Central memory CD8-positive, alpha-beta T cell (primary cell): ENCODE measurements at regions not wholly inside any gene's neighbourhood (a gene's known extent, or its start where the extent isn't known, plus 50 kb on each side); places are given as distances from the start of the nearest gene placed in this dataset.
"Not testable (repeated sequence)": the region's sequence is repeated elsewhere in the genome, so short reads cannot be mapped to it uniquely, and the experiment has no call there.

ENCODE experiments used
- ATAC-seq: fragments of 150-1000 bp; cut with Tn5 transposase; replicated peaks from 2 replicates; pipeline ENCODE4 v1.10.0; 2022; ENCODE audit warnings: mild to moderate bottlenecking, moderate FRiP score, moderate number of reproducible peaks; ENCODE audit not compliant: poor library complexity, severe bottlenecking; ENCODE audit errors: extremely low read depth
- DNase-seq, 2 donors: peaks; one replicate each; pipeline ENCODE4 v3.0.0; 2021; ENCODE audit warnings: low spot score in 2 of 2
- H3K27ac Mint-ChIP-seq: one replicate; pipeline ENCODE4 v1.8.0; 2022; ENCODE audit warnings: low read depth, mild to moderate bottlenecking, moderate library complexity, mixed read lengths
- H3K27me3 Mint-ChIP-seq: one replicate; pipeline ENCODE4 v1.8.0; 2022; ENCODE audit warnings: mixed read lengths
- H3K36me3 Mint-ChIP-seq: one replicate; pipeline ENCODE4 v1.8.0; 2022; ENCODE audit warnings: mild to moderate bottlenecking, moderate library complexity, mixed read lengths; ENCODE audit not compliant: insufficient read depth
- H3K4me1 Mint-ChIP-seq: one replicate; pipeline ENCODE4 v1.8.0; 2022; ENCODE audit warnings: mixed read lengths
- H3K4me3 Mint-ChIP-seq: one replicate; pipeline ENCODE4 v1.8.0; 2022; ENCODE audit warnings: mild to moderate bottlenecking, moderate library complexity, mixed read lengths
- H3K9me3 Mint-ChIP-seq: one replicate; pipeline ENCODE4 v1.8.0; 2022; ENCODE audit warnings: mixed read lengths

DNA sequence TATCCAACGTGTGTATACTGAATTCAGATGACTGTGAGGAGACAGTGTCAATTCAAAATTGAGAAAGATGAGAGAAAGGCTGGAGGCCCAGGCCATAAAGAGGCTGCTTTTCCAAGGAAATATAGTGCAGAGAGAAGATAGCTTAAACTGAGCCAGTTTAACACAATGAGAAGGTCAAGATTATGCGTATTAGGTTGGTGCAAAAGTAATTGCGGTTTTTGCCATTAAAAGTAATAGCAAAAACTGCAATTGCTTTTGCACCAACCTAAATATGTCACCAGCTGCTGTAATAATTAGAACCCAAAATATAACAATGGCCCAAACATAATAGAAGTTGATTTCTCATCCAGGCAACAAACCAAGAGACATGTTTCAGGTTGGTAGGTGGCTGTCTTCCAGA lies 148.7 kb upstream of the ATP5MC3 start:
- DNase-seq (no peak), ATAC-seq (no peak)
- no peak overlapping the region for H3K4me3 Mint-ChIP-seq
- no peaks in the 10 kb centered on the region for H3K27me3 Mint-ChIP-seq
- no peak overlapping the region for H3K27ac Mint-ChIP-seq
- H3K36me3 Mint-ChIP-seq = no peaks in the 10 kb centered on the region
- H3K9me3 Mint-ChIP-seq = no peaks in the 10 kb centered on the region
- H3K4me1 Mint-ChIP-seq = no peaks in the 10 kb centered on the region

DNA sequence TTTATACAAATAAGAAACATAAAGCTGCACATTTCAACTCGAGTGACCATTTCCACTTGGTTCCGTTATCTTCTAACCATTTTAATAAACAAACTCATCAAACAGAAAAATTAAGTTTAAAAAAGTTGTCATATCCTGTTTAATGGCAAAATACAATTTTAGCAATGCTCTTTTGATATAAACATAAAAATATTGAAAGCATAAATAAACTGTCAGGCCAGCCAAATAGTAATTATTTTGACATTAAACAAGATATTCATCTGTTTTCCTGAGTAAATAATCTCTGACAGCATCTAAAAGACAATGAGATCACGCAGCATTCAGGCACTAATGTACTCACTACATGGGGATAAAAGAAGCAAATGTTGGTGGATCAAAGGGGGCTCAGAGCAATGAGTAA lies 145.3 kb upstream of the ATP5MC3 start:
- no peak for ATAC-seq
- no peaks in the 10 kb centered on the region for H3K4me1 Mint-ChIP-seq
- no peaks in the 10 kb centered on the region for H3K36me3 Mint-ChIP-seq
- H3K9me3 Mint-ChIP-seq = no peaks in the 10 kb centered on the region
- H3K27ac Mint-ChIP-seq = no peak overlapping the region
- DNase-seq = no peak
- no peak overlapping the region for H3K4me3 Mint-ChIP-seq
- H3K27me3 Mint-ChIP-seq = peaks cover 10% of the 10 kb centered on the region

DNA sequence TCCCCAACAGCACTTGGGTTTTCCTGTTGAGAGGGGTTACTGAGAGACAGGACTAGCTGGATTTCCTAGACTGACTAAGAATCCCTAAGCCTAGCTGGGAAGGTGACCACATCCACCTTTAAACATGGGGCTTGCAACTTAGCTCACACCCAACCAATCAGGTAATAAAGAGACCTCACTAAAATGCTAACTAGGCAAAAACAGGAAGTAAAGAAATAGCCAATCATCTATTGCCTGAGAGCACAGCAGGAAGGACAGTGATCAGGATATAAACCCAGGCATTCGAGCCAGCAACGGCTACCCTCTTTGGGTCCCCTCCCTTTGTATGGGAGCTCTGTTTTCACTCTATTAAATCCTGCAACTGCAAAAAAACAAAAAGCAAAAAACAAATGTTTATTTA lies 144.7 kb upstream of the ATP5MC3 start:
- not testable (repeated sequence) for H3K4me3 Mint-ChIP-seq, H3K27ac Mint-ChIP-seq, H3K4me1 Mint-ChIP-seq, DNase-seq, H3K9me3 Mint-ChIP-seq, ATAC-seq, H3K36me3 Mint-ChIP-seq
- H3K27me3 Mint-ChIP-seq = peaks cover 16% of the 10 kb centered on the region

DNA sequence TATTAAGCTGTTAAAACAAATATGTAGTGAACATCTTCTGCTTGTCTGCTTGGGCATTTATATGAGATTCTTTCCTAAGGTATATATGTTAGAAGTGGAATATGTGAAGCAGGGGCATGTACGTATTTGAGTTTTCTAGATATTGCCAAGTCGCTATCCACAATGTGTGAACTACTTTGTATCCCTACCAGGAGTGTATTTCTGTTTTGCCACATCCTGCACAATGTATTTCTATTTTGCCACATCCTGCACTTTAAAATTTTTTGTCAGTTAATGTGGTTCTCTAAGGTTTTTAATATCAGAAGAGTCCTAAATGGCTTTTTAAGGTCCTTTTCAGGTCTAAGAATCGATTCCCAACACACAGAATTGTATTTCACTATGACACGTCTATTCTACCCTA lies 141.7 kb upstream of the ATP5MC3 start:
- H3K9me3 Mint-ChIP-seq = no peaks in the 10 kb centered on the region
- DNase-seq = no peak
- no peaks in the 10 kb centered on the region for H3K4me1 Mint-ChIP-seq
- no peaks in the 10 kb centered on the region for H3K36me3 Mint-ChIP-seq
- H3K4me3 Mint-ChIP-seq = no peak overlapping the region
- H3K27ac Mint-ChIP-seq = no peak overlapping the region
- H3K27me3 Mint-ChIP-seq = peaks cover 35% of the 10 kb centered on the region
- no peak for ATAC-seq

DNA sequence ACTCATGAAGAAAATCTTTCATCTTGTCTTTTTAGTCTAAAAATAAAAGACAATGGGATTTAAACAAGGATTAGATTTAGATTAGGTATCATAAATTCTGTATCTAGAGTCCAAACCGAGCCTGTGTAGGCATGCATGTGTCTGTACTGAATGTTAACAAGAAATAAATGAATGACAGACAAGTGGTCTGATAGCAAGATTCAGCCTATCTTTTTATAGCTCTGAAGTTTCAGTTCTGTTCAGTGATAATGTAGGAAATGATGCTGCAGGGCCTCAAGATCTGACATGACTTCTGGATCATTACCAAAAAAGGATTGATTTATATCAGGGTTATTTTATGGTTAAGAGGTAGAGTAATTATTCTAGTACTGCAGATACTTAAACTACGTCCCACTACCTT lies 137.0 kb upstream of the ATP5MC3 start:
- H3K9me3 Mint-ChIP-seq = no peaks in the 10 kb centered on the region
- H3K4me1 Mint-ChIP-seq = no peaks in the 10 kb centered on the region
- ATAC-seq (no peak), DNase-seq (no peak)
- peaks cover 55% of the 10 kb centered on the region for H3K27me3 Mint-ChIP-seq
- H3K36me3 Mint-ChIP-seq = no peaks in the 10 kb centered on the region
- H3K4me3 Mint-ChIP-seq = no peak overlapping the region
- H3K27ac Mint-ChIP-seq = no peak overlapping the region

DNA sequence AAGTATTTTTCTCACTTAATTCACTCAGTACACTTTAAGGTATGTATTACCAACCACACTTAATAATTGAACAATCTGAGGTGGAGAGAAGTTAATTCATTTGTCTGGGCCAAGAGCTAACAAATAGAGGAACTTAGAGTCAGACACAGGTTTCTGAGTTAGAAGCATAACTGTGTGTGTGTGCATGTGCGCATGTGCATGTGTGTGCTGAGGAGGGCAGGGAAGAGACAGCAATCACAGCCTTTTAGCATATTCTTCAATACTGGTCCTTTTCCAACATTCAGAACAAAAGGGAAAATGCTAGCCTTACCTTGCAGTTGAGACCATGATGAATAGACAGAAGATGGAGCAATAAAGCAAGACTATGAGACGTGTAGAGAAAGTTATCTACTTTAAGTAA lies 136.2 kb upstream of the ATP5MC3 start:
- ATAC-seq (no peak), DNase-seq (no peak)
- Mint-ChIP-seq H3K36me3 (no peaks in the 10 kb centered on the region), H3K4me3 (no peak overlapping the region), H3K27ac (no peak overlapping the region), H3K27me3 (peaks cover 60% of the 10 kb centered on the region), H3K9me3 (no peaks in the 10 kb centered on the region), H3K4me1 (no peaks in the 10 kb centered on the region)

DNA sequence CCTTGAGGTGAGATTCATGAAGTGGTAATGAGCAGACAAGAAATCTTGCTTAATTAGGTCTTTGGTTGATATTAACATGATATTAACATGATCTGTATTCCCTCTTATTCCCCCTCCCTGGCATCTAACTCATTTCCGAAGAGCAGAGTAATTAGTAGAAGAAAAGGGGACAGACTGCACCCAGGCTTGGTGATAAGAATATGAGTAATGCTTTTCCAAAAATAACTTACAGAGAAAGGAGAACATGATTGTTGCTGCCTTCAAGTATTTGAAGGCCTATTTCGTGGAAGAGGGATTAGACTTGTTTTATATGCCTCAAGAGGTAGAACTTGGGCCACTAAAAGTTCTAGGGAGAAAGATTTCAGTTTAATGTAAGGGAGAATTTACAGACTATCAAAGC lies 130.6 kb upstream of the ATP5MC3 start:
- Mint-ChIP-seq H3K4me1 (peaks cover 4% of the 10 kb centered on the region), H3K27ac (no peak overlapping the region)

DNA sequence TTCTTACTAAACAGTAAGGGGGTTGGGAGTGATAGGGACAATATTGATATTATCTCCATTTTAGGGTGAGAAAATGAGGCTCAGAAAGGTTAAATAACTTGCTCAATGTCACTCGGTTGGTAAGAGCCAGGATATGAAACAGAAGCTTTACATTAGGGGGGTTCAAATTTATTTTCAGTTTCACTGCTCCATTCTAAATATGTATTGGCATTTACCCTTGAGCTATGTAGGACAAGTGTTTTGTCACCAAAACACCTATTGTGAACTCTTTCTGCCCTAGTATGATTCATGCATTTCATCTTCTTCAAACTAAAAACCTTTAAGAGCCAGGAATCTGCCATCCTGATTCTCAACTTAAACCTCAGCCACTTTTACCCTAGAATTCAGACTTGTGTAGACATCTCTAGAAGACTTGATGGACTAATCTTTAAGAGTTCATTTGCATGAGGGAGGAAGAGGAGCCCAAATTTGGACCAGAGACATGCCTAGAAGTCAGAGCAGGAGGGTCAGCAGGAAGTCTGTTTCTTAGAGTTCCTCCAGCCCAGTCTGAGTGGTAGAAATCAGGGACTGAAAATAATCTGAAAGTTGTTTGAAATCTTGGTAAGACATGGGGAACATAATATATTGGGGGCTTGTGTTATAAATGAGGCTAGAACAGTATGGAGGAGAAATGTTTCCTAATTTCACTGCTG lies 129.4 kb upstream of the ATP5MC3 start:
- Mint-ChIP-seq H3K27me3 (peaks cover 74% of the 10 kb centered on the region), H3K4me1 (peaks cover 4% of the 10 kb centered on the region), H3K4me3 (no peak overlapping the region), H3K27ac (no peak overlapping the region), H3K36me3 (no peaks in the 10 kb centered on the region), H3K9me3 (no peaks in the 10 kb centered on the region)
- DNase-seq (no peak), ATAC-seq (no peak)

More for the DNA sequence above, 130.6 kb upstream of the ATP5MC3 start:
- DNase-seq (no peak), ATAC-seq (no peak)
- Mint-ChIP-seq H3K9me3 (no peaks in the 10 kb centered on the region), H3K4me3 (no peak overlapping the region), H3K36me3 (no peaks in the 10 kb centered on the region), H3K27me3 (peaks cover 75% of the 10 kb centered on the region)

DNA sequence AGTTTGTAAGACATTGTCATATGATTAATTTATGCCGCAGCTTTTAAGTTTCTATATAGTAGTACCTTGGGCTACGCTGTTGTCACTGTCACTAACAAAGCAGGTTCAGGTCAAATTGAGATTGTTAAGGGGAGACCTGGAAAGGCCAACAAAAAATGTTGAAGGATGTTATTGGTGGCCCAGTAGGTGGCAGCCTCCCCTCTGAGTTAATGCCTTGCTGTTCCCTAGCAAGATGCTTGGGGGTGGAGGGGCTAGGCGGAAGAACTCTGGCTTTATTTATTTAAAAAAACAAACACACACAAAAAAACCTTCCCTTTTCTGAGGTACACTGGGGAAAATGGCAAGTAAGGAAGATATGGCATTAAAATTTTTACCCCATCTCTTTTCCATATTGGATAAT lies 128.3 kb upstream of the ATP5MC3 start:
- H3K27me3 Mint-ChIP-seq = peaks cover 73% of the 10 kb centered on the region
- H3K36me3 Mint-ChIP-seq = no peaks in the 10 kb centered on the region
- DNase-seq (no peak), ATAC-seq (no peak)
- H3K4me1 Mint-ChIP-seq = peaks cover 4% of the 10 kb centered on the region
- no peak overlapping the region for H3K27ac Mint-ChIP-seq
- no peak overlapping the region for H3K4me3 Mint-ChIP-seq
- H3K9me3 Mint-ChIP-seq = no peaks in the 10 kb centered on the region

DNA sequence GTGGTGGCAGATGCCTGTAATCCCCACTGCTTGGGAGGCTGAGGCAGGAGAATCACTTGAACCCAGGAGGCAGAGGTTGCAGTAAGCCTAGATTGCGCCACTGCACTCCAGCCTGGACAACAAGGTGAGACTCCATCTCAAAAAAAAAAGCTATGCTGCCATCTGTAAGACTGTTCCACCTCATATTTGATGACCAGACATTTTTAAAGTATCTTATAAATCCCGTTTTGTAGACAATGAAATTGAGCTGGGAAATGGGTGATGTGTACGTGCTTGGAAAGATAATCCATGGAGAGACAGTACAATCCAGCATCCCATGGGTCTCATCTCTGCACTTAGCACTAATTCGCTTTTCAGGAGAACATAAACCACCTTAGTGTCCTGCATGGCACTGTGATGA lies 126.5 kb upstream of the ATP5MC3 start:
- no peaks in the 10 kb centered on the region for H3K36me3 Mint-ChIP-seq
- peaks cover 77% of the 10 kb centered on the region for H3K27me3 Mint-ChIP-seq
- H3K9me3 Mint-ChIP-seq = no peaks in the 10 kb centered on the region
- ATAC-seq = no peak
- H3K4me3 Mint-ChIP-seq = no peak overlapping the region
- H3K27ac Mint-ChIP-seq = no peak overlapping the region
- H3K4me1 Mint-ChIP-seq = peaks cover 4% of the 10 kb centered on the region
- DNase-seq = no peak

DNA sequence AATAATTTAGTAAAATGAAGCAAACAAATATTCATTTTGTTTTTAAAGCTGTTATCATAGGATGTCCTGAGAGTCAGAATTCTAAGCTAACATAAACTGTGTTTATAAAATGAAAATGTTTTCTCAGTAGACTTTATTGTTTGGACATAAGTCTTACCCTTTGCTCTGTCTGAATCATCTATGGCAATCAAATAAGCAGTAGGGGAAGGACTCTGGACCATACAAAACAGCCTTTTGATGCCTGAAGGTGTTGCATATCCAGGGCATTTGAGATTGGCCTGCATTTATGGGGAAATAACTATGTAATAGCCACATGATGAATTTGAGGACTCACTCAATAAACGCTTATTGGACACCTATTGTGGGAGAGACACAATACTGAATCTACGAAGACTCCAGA lies 123.0 kb upstream of the ATP5MC3 start:
- ATAC-seq (no peak), DNase-seq (no peak)
- Mint-ChIP-seq H3K4me3 (no peak overlapping the region), H3K9me3 (no peaks in the 10 kb centered on the region), H3K27me3 (peaks cover 56% of the 10 kb centered on the region), H3K27ac (no peak overlapping the region), H3K4me1 (no peaks in the 10 kb centered on the region), H3K36me3 (no peaks in the 10 kb centered on the region)

DNA sequence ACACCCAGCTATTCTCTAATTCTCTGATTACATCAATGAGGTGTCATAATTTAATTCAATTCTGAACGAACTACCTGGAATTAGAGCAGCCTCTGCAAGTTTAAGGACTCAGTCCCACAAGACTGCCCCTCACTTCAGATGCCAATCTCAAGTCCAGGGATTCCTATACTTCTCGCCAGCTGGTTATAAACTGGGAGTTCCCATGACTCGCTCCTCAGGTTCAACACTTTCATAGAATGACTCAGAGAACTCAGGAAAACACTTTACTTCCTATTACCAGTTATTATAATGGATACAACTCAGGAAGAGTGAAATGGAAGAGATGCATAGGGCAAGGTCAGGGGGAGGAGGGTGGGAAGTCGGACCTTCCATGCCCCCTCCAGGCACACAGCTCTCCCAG lies 112.3 kb upstream of the ATP5MC3 start:
- Mint-ChIP-seq H3K36me3 (no peaks in the 10 kb centered on the region), H3K27me3 (peaks cover 95% of the 10 kb centered on the region), H3K27ac (no peak overlapping the region), H3K4me3 (no peak overlapping the region), H3K9me3 (no peaks in the 10 kb centered on the region), H3K4me1 (no peaks in the 10 kb centered on the region)
- ATAC-seq = no peak
- DNase-seq = no peak

DNA sequence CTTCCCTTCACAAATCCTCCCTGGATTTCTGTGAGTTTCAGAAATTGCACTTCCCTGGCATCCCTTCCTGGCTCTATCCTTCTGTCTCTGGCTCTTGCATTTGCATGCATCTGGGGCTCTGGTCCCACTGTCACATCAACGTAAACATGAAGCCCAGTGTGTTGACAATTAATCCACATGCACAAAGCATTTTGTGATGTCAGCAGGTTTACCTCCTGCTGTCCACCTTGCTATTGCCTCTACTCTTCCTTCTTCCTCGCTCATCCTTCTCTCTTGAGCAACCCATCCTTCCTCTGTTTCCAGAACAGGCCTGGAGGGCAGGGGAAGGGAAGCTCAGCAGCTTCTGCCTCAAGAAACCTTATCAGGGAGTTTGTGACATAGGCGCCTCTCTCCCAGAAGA lies 111.7 kb upstream of the ATP5MC3 start:
- H3K9me3 Mint-ChIP-seq = no peaks in the 10 kb centered on the region
- H3K4me3 Mint-ChIP-seq = no peak overlapping the region
- DNase-seq (no peak), ATAC-seq (no peak)
- no peak overlapping the region for H3K27ac Mint-ChIP-seq
- H3K4me1 Mint-ChIP-seq = no peaks in the 10 kb centered on the region
- H3K36me3 Mint-ChIP-seq = no peaks in the 10 kb centered on the region
- peaks cover 95% of the 10 kb centered on the region for H3K27me3 Mint-ChIP-seq

DNA sequence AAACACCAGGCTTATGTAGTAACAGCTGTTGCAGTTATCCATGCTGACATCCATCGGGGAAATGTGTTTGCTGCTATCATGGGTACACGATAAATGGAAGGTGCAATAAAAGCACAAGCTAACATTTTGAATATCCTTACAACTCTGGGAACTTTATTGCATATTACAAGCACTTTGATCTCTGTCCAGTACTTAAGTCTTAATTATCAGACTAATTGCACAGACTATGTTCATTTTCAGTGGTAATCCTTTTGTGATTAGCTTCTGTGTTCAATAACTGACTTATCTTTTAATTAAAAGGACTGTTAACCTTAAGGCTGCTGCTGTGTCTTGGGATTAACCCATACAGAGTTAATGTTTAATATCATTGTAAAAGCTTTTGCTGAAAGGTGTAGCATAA lies 101.4 kb upstream of the ATP5MC3 start:
- no peak overlapping the region for H3K27ac Mint-ChIP-seq
- H3K9me3 Mint-ChIP-seq = no peaks in the 10 kb centered on the region
- H3K4me3 Mint-ChIP-seq = no peak overlapping the region
- DNase-seq (no peak), ATAC-seq (no peak)
- peaks cover 14% of the 10 kb centered on the region for H3K27me3 Mint-ChIP-seq
- H3K4me1 Mint-ChIP-seq = no peaks in the 10 kb centered on the region
- peaks cover 2% of the 10 kb centered on the region for H3K36me3 Mint-ChIP-seq
